Stimulated activated CD8-positive, alpha-beta memory T cell treated with anti-CD3 and anti-CD28 coated beads, Interleukin-4, amount 100 ng/mL, for 1 hour (primary cell): ENCODE measurements at regions not wholly inside any gene's neighbourhood (a gene's known extent, or its start where the extent isn't known, plus 50 kb on each side); places are given as distances from the start of the nearest gene placed in this dataset.
"Not testable (repeated sequence)": the region's sequence is repeated elsewhere in the genome, so short reads cannot be mapped to it uniquely, and the experiment has no call there.

Experiments used
- DNase-seq, 2 donors: peaks; one replicate each; pipeline ENCODE4 v3.0.0-alpha.2; 2020; ENCODE audit warnings: low read depth in 2 of 2, low spot score in 1 of 2

- no peak for DNase-seq
Measured at GRCh38 chrX:124426288-124427169, 80.2 kb downstream of the SH2D1A start.

GRCh38 chrX:124433186-124433585 is 86.8 kb downstream of the SH2D1A start:
- DNase-seq, result no peak

DNA sequence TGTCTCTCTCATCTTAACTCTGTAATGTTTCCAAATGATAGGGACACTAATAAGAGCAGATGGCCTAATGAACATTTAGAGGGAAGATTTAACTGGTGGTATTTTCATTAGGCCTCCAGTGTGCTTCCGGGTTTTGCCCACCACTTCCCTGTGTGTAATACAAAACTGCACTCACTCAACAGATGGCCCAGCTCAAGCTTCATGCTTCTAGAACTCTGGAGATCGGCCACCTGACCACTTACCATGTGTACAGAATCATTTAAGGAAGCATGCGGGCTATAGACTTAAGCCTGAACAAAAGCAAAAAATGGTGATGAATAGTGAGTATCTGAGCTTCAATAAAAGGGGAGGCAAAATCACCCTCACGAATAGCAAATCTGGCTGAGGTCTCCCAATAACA is 89.3 kb downstream of the SH2D1A start:
- DNase-seq, result no peak

DNA sequence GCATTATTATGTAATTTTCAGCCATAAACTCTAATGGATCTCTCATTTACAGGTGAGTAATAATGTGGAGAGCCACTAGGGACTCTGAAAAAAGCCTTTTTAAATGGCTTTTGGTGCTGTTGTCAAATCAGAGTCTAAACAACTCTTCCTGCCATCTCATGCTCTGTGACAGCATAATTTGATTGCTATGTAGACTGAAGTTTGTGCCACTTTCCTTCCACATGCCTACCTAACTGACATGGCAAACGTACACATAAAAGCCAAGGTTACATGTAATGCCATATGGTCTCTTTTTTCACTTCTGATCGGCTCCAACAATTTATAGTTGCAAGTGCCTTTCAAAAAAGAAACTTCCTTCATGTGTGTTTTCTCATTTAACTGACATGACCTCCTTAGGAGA is 94.3 kb downstream of the SH2D1A start:
- DNase-seq, result no peak

GRCh38 chrX:124441971-124442590 is 95.7 kb downstream of the SH2D1A start:
- no peak for DNase-seq

GRCh38 chrX:124455966-124456365 is 109.6 kb downstream of the SH2D1A start:
- DNase-seq, result no peak

DNA sequence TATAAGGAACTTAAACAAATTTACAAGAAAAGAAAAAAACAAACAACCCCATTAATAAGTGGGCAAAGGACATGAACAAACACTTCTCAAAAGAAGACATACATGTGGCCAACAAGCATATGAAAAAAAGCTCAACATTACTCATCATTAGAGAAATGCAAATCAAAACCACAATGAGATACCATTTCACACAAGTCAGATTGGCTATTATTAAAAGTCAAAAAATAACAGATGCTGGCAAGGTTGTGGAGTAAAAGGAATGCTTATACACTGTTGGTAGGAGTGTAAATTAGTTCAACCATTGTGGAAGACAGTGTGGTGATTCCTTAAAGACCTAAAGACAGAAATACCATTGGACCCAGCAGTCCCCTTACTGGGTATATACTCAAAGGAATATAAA is 113.5 kb downstream of the SH2D1A start:
- not testable (repeated sequence) for DNase-seq

GRCh38 chrX:124462931-124463330 is 116.6 kb downstream of the SH2D1A start:
- no peak for DNase-seq

GRCh38 chrX:124467202-124467601 is 120.8 kb downstream of the SH2D1A start:
- DNase-seq, result no peak

DNA sequence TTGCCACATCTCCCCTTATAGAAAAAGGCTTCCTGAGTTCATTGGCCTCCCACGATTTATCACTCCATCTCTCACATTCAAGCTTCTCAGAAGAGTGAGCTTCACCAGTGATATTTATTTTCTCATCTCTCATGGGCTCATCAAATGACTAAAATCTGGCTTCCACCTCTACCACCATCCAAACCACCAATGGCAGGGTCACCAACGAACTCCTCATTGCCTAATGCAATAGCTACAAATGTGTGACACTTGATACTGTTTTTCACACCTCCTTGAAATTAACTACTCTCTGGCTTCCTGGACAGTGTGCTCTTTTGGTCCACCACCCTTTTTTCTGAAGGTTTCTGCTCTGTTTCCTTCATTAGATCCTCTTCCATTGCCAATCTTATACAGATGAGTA is 129.0 kb downstream of the SH2D1A start:
- no peak for DNase-seq

GRCh38 chrX:124476562-124476961 is 130.2 kb downstream of the SH2D1A start:
- no peak for DNase-seq

DNA sequence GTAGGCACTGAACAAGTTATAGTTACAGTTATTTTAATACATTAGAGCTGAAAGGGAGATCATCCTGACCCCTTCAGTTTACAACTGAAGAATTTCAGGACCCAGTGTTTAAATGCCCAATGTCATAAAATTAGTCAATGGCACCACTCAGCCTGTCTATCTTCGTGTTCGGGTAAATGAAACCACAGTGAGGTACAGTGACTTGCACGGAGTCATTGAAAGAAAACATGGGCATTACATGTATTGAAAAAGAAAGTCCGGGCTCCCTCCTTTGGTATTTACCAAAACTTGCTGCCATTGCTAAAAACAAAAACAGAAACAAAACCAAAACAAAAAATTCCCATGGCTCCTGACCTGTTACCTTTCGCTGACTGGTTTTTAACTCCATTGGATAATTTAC is 131.7 kb downstream of the SH2D1A start:
- no peak for DNase-seq

GRCh38 chrX:124488412-124489161 is 142.2 kb downstream of the SH2D1A start:
- DNase-seq, result no peak

DNA sequence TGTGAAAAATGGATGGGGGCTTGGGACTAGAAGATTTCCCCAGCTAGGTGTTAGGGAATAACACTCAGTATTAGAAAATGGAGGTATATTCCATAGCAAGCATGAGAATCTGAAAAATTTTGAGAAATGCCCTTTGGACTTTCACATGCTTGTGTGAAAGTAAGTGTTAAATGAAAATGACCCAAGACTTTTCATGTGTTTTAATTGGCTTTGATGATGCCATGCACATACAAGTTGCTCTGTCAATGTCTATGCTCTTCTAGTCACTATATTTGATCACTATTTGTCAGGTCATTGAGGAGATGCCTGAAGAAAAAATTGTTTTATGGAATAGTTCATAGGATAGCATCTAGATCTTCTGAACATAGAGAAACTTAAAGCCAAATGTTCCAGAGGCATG is 147.6 kb downstream of the SH2D1A start:
- DNase-seq, result no peak

GRCh38 chrX:124497386-124497785 is 151.0 kb downstream of the SH2D1A start:
- no peak for DNase-seq

DNA sequence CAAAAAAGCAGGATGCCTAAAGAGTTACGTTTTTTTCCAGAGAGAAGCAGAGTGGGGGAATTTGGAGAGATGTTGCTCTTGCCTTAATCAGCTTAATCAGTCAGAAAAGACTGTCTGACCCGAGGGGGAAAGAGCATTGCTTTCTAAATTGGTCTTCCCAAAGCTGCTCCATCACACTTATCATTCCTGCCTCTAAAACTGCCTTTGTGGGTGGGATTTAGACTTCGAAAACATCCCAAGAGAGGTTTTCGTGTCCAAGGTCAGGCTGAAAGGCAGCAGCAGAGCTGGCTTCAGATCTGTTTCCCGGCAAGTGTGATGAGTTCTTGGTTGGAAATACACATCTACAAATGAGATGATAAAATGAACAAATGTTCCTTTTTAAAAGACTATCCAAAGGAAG is 155.2 kb downstream of the SH2D1A start:
- DNase-seq, result no peak

GRCh38 chrX:124502166-124502565 is 155.8 kb downstream of the SH2D1A start:
- no peak for DNase-seq

DNA sequence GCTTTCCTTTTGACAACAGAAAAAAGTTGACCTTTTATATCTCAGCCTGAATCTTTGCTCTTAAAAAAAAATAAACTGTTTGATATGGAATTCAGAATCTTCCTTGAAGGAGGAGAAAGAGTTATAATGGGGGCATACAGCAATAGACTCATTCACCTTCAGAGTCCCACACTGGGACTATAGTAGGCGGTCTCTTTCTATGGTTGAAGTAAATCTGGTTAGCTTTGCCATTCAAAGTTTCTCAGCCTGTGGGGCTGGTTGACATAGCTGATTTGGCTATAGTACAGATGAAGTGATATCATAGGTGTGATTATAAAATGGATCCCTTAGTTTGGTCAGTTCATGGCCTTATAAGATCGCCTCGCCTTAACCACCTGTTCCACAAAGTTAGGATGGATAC is 156.2 kb downstream of the SH2D1A start:
- DNase-seq, result no peak

GRCh38 chrX:124504111-124504983 is 158.0 kb downstream of the SH2D1A start:
- no peak for DNase-seq

GRCh38 chrX:124506066-124506465 is 159.7 kb downstream of the SH2D1A start:
- no peak for DNase-seq

DNA sequence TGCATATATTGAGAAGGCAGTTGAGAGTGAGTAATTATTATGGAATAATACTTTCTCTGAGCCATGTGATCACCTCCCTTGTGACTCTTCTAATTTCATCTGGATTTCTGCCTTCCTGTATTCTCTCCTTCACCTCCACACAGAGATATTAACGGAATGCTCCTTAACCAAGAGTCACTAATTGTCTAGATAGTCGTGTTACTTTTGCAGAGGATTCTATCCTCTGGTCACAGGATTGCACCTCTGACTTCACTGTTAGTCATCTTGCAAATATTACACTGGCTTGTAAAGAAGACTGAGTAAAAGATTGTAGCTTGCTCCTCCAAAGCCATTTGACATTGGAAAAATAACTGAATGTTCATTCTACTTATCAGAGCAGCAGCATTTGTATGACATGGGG is 160.9 kb downstream of the SH2D1A start:
- DNase-seq, result no peak
